K562 (cell line): ENCODE measurements at regions not wholly inside any gene's neighbourhood (a gene's known extent, or its start where the extent isn't known, plus 50 kb on each side); places are given as distances from the start of the nearest gene placed in this dataset.

ENCODE experiments used
- BRCA1 ChIP-seq, 2 experiments: fragments of 450-650 bp in 1 of 2; sonication (generic) in 1 of 2; formaldehyde crosslinking in 1 of 2; IDR thresholded peaks; 2 replicates each; pipeline versions ENCODE4 v1.5.0 to v1.6.1; 2017 to 2020; ENCODE audit warnings: mild to moderate bottlenecking in 1 of 2, missing genetic modification reagents in 1 of 2
- CBX2 ChIP-seq: fragments of 200-600 bp; sonication (generic); IDR thresholded peaks from one replicate; pipeline ENCODE4 v1.6.1; 2012; ENCODE audit warnings: mild to moderate bottlenecking, low read length, inconsistent platforms; ENCODE audit not compliant: insufficient read depth, poor library complexity, severe bottlenecking
- CBX5 ChIP-seq: IDR thresholded peaks from 2 replicates; pipeline ENCODE4 v1.6.1; 2014; ENCODE audit warnings: low read depth, borderline replicate concordance
- E2F1 ChIP-seq: sonication (generic); formaldehyde crosslinking; IDR thresholded peaks from 2 replicates; pipeline ENCODE4 v1.8.1; 2023; ENCODE audit warnings: mild to moderate bottlenecking, missing genetic modification reagents, moderate library complexity
- IRF2 ChIP-seq: sonication (generic); formaldehyde crosslinking; IDR thresholded peaks from 2 replicates; pipeline ENCODE4 v1.8.1; 2022; ENCODE audit warnings: mild to moderate bottlenecking, missing genetic modification reagents
- KLF13 ChIP-seq: fragments of 450-650 bp; IDR thresholded peaks from 2 replicates; pipeline ENCODE4 v1.6.1; 2016; ENCODE audit warnings: missing genetic modification characterization, low read depth, mild to moderate bottlenecking, missing compliant biosample characterization, moderate library complexity, borderline replicate concordance
- ZBED1 ChIP-seq: IDR thresholded peaks from 2 replicates; pipeline ENCODE4 v1.6.1; 2014
- ZBTB40 ChIP-seq, 2 experiments: fragments of 450-650 bp in 1 of 2; sonication (generic) in 1 of 2; formaldehyde crosslinking in 1 of 2; IDR thresholded peaks; 2 replicates each; pipeline versions ENCODE4 v1.7.1 to v1.9.0; 2016 to 2022; ENCODE audit warnings: inconsistent platforms in 1 of 2, mild to moderate bottlenecking in 1 of 2, missing genetic modification reagents in 1 of 2

- TF ChIP-seq KLF13 (tag) (no peak), CBX2 (no peak), CBX5 (no peak), ZBED1 (no peak), BRCA1 (IDR thresholded peaks at IDR 0.05) (no peak), BRCA1 (CRISPR knock-in tag; IDR thresholded peaks at IDR 0.05) (no peak), ZBTB40 (IDR thresholded peaks at IDR 0.05) (no peak), ZBTB40 (CRISPR knock-in tag; IDR thresholded peaks at IDR 0.05) (no peak), E2F1 (no peak), IRF2 (CRISPR knock-in tag) (no peak)
These were observed 98.0 kb upstream of the DUSP10 start for GRCh38 chr1:221839782-221840395.
